ENCODE measurements at regions not wholly inside any gene's neighbourhood (a gene's known extent, or its start where the extent isn't known, plus 50 kb on each side); places are given as distances from the start of the nearest gene placed in this dataset.

- TF ChIP-seq ZNF274 (IDR thresholded peaks at IDR 0.05; ENCODE audit: low read depth, low read length), result no peak
- no peak for TF ChIP-seq ZBTB33 (IDR thresholded peaks at IDR 0.05; ENCODE audit: extremely low read depth, insufficient replicate concordance, low read length)
- TF ChIP-seq, protein P1, sequence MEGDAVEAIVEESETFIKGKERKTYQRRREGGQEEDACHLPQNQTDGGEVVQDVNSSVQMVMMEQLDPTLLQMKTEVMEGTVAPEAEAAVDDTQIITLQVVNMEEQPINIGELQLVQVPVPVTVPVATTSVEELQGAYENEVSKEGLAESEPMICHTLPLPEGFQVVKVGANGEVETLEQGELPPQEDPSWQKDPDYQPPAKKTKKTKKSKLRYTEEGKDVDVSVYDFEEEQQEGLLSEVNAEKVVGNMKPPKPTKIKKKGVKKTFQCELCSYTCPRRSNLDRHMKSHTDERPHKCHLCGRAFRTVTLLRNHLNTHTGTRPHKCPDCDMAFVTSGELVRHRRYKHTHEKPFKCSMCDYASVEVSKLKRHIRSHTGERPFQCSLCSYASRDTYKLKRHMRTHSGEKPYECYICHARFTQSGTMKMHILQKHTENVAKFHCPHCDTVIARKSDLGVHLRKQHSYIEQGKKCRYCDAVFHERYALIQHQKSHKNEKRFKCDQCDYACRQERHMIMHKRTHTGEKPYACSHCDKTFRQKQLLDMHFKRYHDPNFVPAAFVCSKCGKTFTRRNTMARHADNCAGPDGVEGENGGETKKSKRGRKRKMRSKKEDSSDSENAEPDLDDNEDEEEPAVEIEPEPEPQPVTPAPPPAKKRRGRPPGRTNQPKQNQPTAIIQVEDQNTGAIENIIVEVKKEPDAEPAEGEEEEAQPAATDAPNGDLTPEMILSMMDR (IDR thresholded peaks at IDR 0.05 in 2 of 3, conservative IDR thresholded peaks at IDR 0.05 in 1 of 3; ENCODE audit: borderline replicate concordance in 1 of 3, insufficient read depth in 1 of 3, low read depth in 2 of 3, low read length in 2 of 3), result no peak
- no peak for TF ChIP-seq SIN3A (IDR thresholded peaks at IDR 0.05; ENCODE audit: low read depth)
- TF ChIP-seq, protein P2, sequence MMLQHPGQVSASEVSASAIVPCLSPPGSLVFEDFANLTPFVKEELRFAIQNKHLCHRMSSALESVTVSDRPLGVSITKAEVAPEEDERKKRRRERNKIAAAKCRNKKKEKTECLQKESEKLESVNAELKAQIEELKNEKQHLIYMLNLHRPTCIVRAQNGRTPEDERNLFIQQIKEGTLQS (IDR thresholded peaks at IDR 0.05), result no peak
- TF ChIP-seq EZH2phosphoT487 (IDR thresholded peaks at IDR 0.05; ENCODE audit: borderline replicate concordance), result no peak
- no peak for TF ChIP-seq FOSL1 (IDR thresholded peaks at IDR 0.05; ENCODE audit: low read depth)
- no peak for TF ChIP-seq POLR2A (IDR thresholded peaks at IDR 0.05; ENCODE audit: borderline replicate concordance, extremely low read depth, insufficient read depth, insufficient read length)
- TF ChIP-seq POLR2AphosphoS5 (IDR thresholded peaks at IDR 0.05; ENCODE audit: low read depth, low read length), result no peak
- no peak for TF ChIP-seq CBX3 (IDR thresholded peaks at IDR 0.05; ENCODE audit: low read depth)
- no peak for TF ChIP-seq YY1 (IDR thresholded peaks at IDR 0.05; ENCODE audit: extremely low read depth, insufficient replicate concordance, low read depth, low read length)
- no peak for TF ChIP-seq JUND (IDR thresholded peaks at IDR 0.05)
- H3K27me3 ChIP-seq (ENCODE audit: insufficient read depth, low read length), result no peaks in the 10 kb centered on the region
- H3K4me3 ChIP-seq (replicated peaks in 1 of 2; ENCODE audit: low read depth in 1 of 2, low read length in 2 of 2), result no peak overlapping the region
- CTCF ChIA-PET, result no interaction called here
- H3K27ac ChIP-seq (ENCODE audit: low read depth, low read length), result no peak overlapping the region
- no peaks in the 10 kb centered on the region for H3K36me3 ChIP-seq (ENCODE audit: control insufficient read depth in 1 of 2, insufficient read depth in 2 of 2, low read length in 2 of 2)
- no peaks in the 10 kb centered on the region for H3K79me2 ChIP-seq (ENCODE audit: insufficient read depth, low read length)
- H3K4me2 ChIP-seq (ENCODE audit: low read length), result no peak overlapping the region
- ATAC-seq, result no peak
- H4K20me1 ChIP-seq (ENCODE audit: insufficient read depth), result no peaks in the 10 kb centered on the region
- H2AFZ ChIP-seq (ENCODE audit: low read depth, low read length, poor library complexity, severe bottlenecking), result no peak overlapping the region
- DNase-seq (ENCODE audit: low read depth, low spot score), result no peak
- intact Hi-C loops (cut with micrococcal nuclease), result no loop called here
- RAD21 ChIA-PET (ENCODE audit: low non-redundant PET in 1 of 2, low total read pairs in 2 of 2, uncharacterized antibody in 2 of 2, unreplicated experiment in 2 of 2), result no interaction called here
- no peaks in the 10 kb centered on the region for H3K4me1 ChIP-seq (ENCODE audit: control insufficient read depth in 1 of 2, insufficient read depth in 2 of 2, low read length in 2 of 2)
- H3K9me2 ChIP-seq (ENCODE audit: insufficient read depth), result no peaks in the 10 kb centered on the region
- no peak overlapping the region for H3K9ac ChIP-seq (ENCODE audit: low read length)
- H3K9me3 ChIP-seq (ENCODE audit: control insufficient read depth in 1 of 2, insufficient read depth in 1 of 2, low read depth in 1 of 2, low read length in 2 of 2), result no peaks in the 10 kb centered on the region
- POLR2A ChIA-PET, result no interaction called here
- BruUV-seq (replicated peaks), result no TSS peak
Observed at GRCh38 chr4:117868201-117868600, 166.1 kb upstream of the NDST3 start.

Measured in HCT116 (cell line).